ENCODE measurements at regions not wholly inside any gene's neighbourhood (a gene's known extent, or its start where the extent isn't known, plus 50 kb on each side); places are given as distances from the start of the nearest gene placed in this dataset.

GRCh38 chr14:44654591-44654990 is 147.5 kb upstream of the FSCB start:
- H3K79me2 ChIP-seq (ENCODE audit: insufficient read depth, low read length): no peaks in the 10 kb centered on the region
- intact Hi-C loops (cut with micrococcal nuclease; ENCODE audit: unreplicated experiment) (no loop called here), in situ Hi-C loops (cut with HindIII; ENCODE audit: extremely low pct_ligation_motif_present, low pct_unique_long_range_greater_than_20kb) (no loop called here)
- H3K9me3 ChIP-seq (ENCODE audit: low read length): no peaks in the 10 kb centered on the region
- BruUV-seq (replicated peaks): no TSS peak
- no peaks in the 10 kb centered on the region for H3K36me3 ChIP-seq (replicated peaks in 1 of 2; ENCODE audit: control insufficient read depth in 1 of 2, insufficient read depth in 2 of 2, low read length in 2 of 2)
- H3K4me2 ChIP-seq (ENCODE audit: low read depth, low read length): no peak overlapping the region
- no peak overlapping the region for H3K27ac ChIP-seq (ENCODE audit: extremely low read length, insufficient read depth, low read length)
- FAIRE-seq (no peak), DNase-seq (ENCODE audit: low spot score) (no peak), ATAC-seq (no peak)
- ChIA-PET CTCF (ENCODE audit: low intra/inter-chr PET ratio, low total read pairs) (no interaction called here), POLR2A (no interaction called here)
- 2% methylated on average over 2 of the region's 2 CpGs for WGBS (ENCODE audit: low lambda C conversion rate)
- H3K9ac ChIP-seq (ENCODE audit: insufficient read depth, low read depth, low read length): no peak overlapping the region
- no peaks in the 10 kb centered on the region for H4K20me1 ChIP-seq (ENCODE audit: insufficient read depth, low read length)
- H3K4me3 ChIP-seq (replicated peaks in 1 of 3; ENCODE audit: insufficient read depth in 1 of 3, low read depth in 2 of 3, low read length in 3 of 3): no peak overlapping the region
- no peaks in the 10 kb centered on the region for H3K4me1 ChIP-seq (ENCODE audit: insufficient read depth, low read length)
- H2AFZ ChIP-seq (ENCODE audit: low read length): no peak overlapping the region
- TF ChIP-seq, protein P1, sequence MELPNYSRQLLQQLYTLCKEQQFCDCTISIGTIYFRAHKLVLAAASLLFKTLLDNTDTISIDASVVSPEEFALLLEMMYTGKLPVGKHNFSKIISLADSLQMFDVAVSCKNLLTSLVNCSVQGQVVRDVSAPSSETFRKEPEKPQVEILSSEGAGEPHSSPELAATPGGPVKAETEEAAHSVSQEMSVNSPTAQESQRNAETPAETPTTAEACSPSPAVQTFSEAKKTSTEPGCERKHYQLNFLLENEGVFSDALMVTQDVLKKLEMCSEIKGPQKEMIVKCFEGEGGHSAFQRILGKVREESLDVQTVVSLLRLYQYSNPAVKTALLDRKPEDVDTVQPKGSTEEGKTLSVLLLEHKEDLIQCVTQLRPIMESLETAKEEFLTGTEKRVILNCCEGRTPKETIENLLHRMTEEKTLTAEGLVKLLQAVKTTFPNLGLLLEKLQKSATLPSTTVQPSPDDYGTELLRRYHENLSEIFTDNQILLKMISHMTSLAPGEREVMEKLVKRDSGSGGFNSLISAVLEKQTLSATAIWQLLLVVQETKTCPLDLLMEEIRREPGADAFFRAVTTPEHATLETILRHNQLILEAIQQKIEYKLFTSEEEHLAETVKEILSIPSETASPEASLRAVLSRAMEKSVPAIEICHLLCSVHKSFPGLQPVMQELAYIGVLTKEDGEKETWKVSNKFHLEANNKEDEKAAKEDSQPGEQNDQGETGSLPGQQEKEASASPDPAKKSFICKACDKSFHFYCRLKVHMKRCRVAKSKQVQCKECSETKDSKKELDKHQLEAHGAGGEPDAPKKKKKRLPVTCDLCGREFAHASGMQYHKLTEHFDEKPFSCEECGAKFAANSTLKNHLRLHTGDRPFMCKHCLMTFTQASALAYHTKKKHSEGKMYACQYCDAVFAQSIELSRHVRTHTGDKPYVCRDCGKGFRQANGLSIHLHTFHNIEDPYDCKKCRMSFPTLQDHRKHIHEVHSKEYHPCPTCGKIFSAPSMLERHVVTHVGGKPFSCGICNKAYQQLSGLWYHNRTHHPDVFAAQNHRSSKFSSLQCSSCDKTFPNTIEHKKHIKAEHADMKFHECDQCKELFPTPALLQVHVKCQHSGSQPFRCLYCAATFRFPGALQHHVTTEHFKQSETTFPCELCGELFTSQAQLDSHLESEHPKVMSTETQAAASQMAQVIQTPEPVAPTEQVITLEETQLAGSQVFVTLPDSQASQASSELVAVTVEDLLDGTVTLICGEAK (IDR thresholded peaks at IDR 0.05): no peak
- TF ChIP-seq, protein P1 (CRISPR knock-in tag; IDR thresholded peaks at IDR 0.05): no peak
- TF ChIP-seq ZNF670 (CRISPR knock-in tag; IDR thresholded peaks at IDR 0.05; ENCODE audit: borderline replicate concordance) (no peak), FOXK2 (IDR thresholded peaks at IDR 0.05) (no peak)
- no peaks in the 10 kb centered on the region for H3K27me3 ChIP-seq (ENCODE audit: control insufficient read depth in 1 of 2, insufficient read depth in 2 of 2, low read length in 2 of 2)

Measured in HepG2 (cell line).